SK-N-SH (cell line): ENCODE measurements at regions not wholly inside any gene's neighbourhood (a gene's known extent, or its start where the extent isn't known, plus 50 kb on each side); places are given as distances from the start of the nearest gene placed in this dataset.

Source experiments
- CTCF ChIP-seq: fragments of 200-600 bp; sonication (generic); IDR thresholded peaks from 2 replicates; pipeline ENCODE4 v1.6.1; 2017; ENCODE audit warnings: antibody characterized with exemption, mild to moderate bottlenecking, moderate library complexity
- EP300 ChIP-seq, 2 experiments: IDR thresholded peaks; 2 replicates each; pipeline versions ENCODE4 v1.4.0 to v1.6.1; 2012; ENCODE audit warnings: borderline replicate concordance in 1 of 2, low read depth in 1 of 2, low read length in 1 of 2
- POLR2AphosphoS5 ChIP-seq: IDR thresholded peaks from 2 replicates; pipeline ENCODE4 v1.6.1; 2012; ENCODE audit warnings: low read depth, low read length
- RAD21 ChIP-seq: IDR thresholded peaks from 2 replicates; pipeline ENCODE4 v1.6.1; 2012; ENCODE audit warnings: mild to moderate bottlenecking, low read length
- USF2 ChIP-seq: fragments of 150-350 bp; IDR thresholded peaks from 2 replicates; pipeline ENCODE4 v1.6.1; 2017; ENCODE audit warnings: antibody characterized with exemption, low read length, low read depth, borderline replicate concordance

- TF ChIP-seq CTCF (no peak), RAD21 (no peak), USF2 (no peak), EP300 (IDR thresholded peaks at IDR 0.05; ENCODE audit: borderline replicate concordance in 1 of 2, low read depth in 1 of 2, low read length in 1 of 2) (no peak), POLR2AphosphoS5 (no peak)
These were observed 312.7 kb upstream of the PDE4D start for GRCh38 chr5:60206234-60206633.
